CD4-positive, alpha-beta T cell treated with Interleukin-1 beta for 1 hour (primary cell): ENCODE measurements at regions not wholly inside any gene's neighbourhood (a gene's known extent, or its start where the extent isn't known, plus 50 kb on each side); places are given as distances from the start of the nearest gene placed in this dataset.

Experiments
- DNase-seq, 2 donors: peaks; one replicate each; pipeline ENCODE4 v3.0.0-alpha.2; 2020 to 2022

GRCh38 chr11:116527180-116527991 is 245.4 kb downstream of the BUD13 start:
- no peak for DNase-seq

GRCh38 chr11:116525961-116526495 is 246.8 kb downstream of the BUD13 start:
- no peak for DNase-seq

GRCh38 chr11:116519499-116519898 is 253.3 kb downstream of the BUD13 start:
- no peak for DNase-seq

GRCh38 chr11:116518141-116518540 is 254.6 kb downstream of the BUD13 start:
- DNase-seq = no peak

GRCh38 chr11:116517584-116517983 is 255.2 kb downstream of the BUD13 start:
- no peak for DNase-seq

GRCh38 chr11:116517077-116517476 is 255.7 kb downstream of the BUD13 start:
- no peak for DNase-seq

- no peak for DNase-seq
Observed at GRCh38 chr11:116515664-116516184, 257.1 kb downstream of the BUD13 start.

GRCh38 chr11:116513894-116514293 is 258.9 kb downstream of the BUD13 start:
- no peak for DNase-seq

- DNase-seq = no peak
Observed at GRCh38 chr11:116513278-116513823, 259.4 kb downstream of the BUD13 start.

GRCh38 chr11:116512841-116513240 is 259.9 kb downstream of the BUD13 start:
- DNase-seq = no peak

- no peak for DNase-seq
Observed at GRCh38 chr11:116511684-116512083, 261.1 kb downstream of the BUD13 start.

- no peak for DNase-seq
Observed at GRCh38 chr11:116510886-116511650, 261.7 kb downstream of the BUD13 start.

- DNase-seq = no peak
Observed at GRCh38 chr11:116510166-116510565, 262.6 kb downstream of the BUD13 start.

- no peak for DNase-seq
Observed at GRCh38 chr11:116509551-116509950, 263.2 kb downstream of the BUD13 start.

- no peak for DNase-seq
Observed at GRCh38 chr11:116507849-116508695, 264.7 kb downstream of the BUD13 start.

- DNase-seq = no peak
Observed at GRCh38 chr11:116507016-116507415, 265.8 kb downstream of the BUD13 start.

GRCh38 chr11:116506263-116506825 is 266.4 kb downstream of the BUD13 start:
- DNase-seq = no peak

GRCh38 chr11:116505298-116506262 is 267.2 kb downstream of the BUD13 start:
- DNase-seq = no peak

- DNase-seq = no peak
Observed at GRCh38 chr11:116504541-116505297, 268.1 kb downstream of the BUD13 start.
